ELR (cell line): ENCODE measurements at regions not wholly inside any gene's neighbourhood (a gene's known extent, or its start where the extent isn't known, plus 50 kb on each side); places are given as distances from the start of the nearest gene placed in this dataset.
A peak's percentile ranks its signal among the peaks of the same experiment; 100 is the strongest.
"Not testable (repeated sequence)": the region's sequence is repeated elsewhere in the genome, so short reads cannot be mapped to it uniquely, and the experiment has no call there.

ENCODE experiments used
- DNase-seq: peaks from one replicate; pipeline ENCODE4 v3.0.0-alpha.2; 2015; ENCODE audit warnings: low read depth

- no peak for DNase-seq
Measured at GRCh38 chr6:12516070-12516469, 200.5 kb upstream of the PHACTR1 start.

DNA sequence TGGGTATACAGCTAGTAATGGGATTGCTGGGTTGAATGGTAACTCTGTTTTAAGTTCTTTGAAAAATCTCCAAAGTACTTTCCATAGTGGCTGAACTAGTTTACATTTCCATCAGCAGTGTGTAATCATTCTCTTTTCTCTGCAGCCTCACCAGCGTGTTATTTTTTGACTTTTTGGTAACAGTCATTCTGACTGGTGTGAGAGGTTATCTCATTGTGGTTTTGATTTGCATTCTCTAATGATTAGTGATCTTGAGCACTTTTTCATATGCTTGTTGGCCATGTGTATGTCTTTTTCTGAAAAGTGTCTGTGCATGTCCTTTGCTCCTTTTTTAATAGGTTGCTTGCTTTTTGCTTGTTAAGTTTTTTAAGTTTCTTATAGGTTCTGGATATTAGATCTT is 194.2 kb upstream of the PHACTR1 start:
- DNase-seq = no peak

DNA sequence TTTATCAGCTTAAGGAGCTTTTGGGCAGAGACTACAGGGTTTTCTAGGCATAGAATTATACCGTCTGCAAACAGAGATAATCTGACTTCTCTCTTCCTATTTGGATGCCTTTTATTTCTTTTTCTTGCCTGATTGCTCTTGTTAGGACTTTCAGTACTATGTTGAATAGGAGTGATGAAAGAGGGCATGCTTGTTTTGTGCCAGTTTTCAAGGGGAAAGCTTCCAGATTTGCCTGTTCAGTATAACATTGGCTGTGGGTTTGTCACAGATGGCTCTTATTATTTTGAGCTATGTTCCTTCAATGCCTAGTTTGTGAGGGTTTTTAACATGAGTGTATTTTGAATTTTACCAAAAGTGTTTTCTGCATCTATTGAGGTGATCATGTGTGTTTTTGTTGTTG is 192.8 kb upstream of the PHACTR1 start:
- DNase-seq = no peak

DNA sequence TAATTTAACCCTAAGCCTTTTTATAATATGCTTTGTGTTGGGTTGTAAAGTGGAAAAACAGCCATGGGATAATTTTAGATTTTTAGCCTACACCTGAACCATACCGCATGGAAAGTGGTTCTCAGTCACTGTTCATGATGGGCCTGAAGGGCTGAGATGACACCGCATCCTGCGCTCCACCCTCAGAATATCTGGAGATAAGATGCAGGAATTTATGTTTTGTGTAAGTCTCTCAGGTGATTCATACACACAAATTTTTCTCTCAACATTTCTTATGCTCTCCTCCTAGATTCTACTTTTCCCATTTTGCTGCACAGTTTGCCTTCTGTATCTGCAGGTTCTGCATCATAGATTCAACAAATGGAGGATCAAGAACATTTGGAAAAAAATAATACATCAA is 191.3 kb upstream of the PHACTR1 start:
- DNase-seq = no peak

- DNase-seq = peak; percentile 43
Measured at GRCh38 chr6:12527339-12527738, 189.2 kb upstream of the PHACTR1 start.

- no peak for DNase-seq
Measured at GRCh38 chr6:12528136-12528535, 188.4 kb upstream of the PHACTR1 start.

DNA sequence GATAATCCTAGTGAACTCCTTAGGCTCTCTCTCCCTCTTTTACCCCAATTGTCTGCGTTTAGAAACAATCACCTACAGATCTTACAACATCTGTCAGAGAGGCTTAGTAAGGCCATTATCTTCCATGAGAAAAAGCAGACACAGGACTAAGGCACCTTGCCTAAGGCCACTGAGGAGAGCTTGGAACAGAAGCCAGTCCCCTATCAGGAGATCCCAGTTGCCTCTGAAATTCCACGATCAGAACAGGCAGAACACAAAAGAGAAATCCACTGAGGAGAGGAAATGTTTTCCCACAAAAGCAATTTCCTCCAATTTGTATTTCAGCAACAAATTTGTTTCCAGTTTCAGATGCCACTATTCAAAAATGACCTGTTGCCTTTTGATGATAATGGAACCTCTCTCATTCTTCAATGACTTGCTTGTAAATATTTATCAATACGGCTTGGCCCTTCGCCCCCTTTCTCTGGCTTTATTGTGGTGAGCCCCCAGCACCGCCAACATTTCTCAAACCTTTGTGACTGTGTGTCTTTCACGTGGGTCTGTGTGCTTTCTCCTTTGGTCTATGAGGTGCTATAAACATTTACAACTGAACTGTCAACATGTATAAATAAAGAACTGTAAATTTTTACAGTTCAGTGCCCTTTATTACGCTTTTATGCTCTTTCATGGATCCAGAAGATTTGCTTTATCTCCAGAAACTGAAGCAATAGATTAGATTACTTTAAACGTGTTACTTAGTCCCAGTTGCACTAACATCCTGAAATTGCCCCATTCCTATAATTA is 187.8 kb upstream of the PHACTR1 start:
- DNase-seq = no peak

DNA sequence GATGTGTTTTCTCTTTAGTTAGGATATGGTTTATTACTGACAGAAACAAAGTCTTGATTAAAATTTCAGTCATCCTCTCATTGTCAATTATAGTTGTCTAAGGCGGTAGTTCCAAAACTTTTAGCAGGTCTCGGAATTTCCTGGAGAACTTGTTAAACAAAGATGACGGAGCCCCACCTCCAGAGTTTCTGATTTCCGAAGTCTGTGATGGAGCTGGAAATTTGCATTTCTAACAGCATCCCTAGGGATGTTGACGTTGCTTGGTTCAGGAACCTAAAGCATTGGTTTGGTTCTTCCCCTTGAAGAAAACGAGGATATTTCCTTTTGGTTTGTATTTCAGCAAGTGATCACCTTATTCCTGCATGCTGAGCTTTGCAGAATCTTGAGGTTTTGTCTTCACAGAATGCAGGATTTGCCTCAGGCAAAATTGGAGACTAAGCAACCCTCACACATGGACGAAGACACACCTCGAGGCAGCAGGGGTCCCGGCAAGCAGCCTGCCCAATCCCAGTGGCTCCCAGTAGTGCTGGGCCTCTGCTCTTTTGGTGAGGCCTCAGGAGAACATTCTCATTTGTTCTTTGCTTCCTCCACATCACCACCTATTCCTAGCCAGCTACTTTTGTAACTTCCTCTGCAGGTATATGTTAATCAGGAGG is 187.1 kb upstream of the PHACTR1 start:
- no peak for DNase-seq

DNA sequence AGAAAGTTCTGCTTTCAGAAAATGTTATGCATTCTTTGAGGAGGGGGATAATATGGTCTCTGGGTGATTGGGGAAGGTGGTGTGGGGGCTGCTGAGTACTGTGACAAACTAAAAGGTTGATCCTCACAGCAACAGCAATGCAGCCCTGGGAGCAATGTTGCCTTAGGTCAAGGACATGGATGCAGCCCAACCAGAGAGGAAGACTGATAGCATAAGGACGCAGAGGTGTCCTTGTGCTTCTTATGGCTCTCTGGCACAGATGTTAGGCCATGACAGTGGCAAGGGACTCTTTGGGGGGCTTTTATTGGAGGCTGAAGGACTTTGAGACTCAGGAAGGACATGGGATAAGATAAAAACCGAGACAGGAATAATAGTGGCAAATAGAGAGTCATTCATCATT is 186.2 kb upstream of the PHACTR1 start:
- no peak for DNase-seq

DNA sequence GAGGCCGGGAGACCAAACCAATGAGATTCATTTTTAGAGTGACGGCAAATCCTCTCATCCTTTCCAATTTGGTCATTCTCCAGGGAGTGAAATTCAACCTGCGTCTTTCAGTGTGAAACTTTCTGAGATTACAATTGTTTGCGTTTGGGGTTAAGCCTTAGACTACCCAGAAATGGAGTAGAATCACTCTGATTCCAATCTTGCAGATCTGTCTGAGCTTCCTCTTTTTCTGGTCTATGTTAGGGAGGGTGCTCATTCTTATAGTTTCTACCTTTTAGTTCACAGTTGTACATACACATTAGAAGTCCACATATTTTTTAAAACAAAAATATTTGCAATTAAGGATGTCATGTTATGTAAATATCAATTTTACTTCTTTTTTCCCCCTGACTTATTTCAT is 183.0 kb upstream of the PHACTR1 start:
- DNase-seq = no peak

- DNase-seq = no peak
Measured at GRCh38 chr6:12534069-12534853, 182.3 kb upstream of the PHACTR1 start.

DNA sequence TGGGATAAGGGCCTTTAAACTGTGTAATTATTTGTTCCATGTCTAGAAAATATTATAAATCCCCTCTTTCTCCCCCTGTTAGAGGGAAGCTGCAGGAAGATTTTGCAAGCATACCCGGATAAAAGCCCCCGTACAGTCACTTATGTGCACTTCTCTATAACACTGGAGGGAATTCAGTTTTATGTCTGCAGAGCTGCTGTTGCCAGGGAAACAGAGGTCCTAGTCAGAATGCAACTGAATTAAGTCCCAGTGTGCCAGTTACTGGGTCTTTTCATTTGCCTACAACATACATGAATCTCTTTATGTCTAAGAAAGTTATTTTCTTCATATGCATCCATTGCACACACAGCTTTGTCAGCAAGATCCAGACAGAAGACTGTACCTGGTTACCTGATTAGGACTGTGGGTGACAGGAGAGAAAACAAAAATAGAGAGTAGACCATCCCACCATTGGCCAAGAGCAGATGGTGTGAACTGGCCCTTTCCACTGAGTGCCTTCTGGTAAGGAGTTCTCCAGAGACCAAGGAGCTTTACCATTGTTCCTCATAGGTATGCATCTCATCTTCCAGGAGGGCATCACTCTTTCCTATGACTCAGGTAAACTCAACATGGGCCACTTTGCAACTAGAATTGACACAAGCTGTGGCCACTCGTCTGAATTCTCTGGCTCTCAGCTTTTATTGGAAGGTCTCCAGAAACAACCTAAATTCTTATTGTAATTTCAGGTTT is 180.8 kb upstream of the PHACTR1 start:
- DNase-seq = no peak

DNA sequence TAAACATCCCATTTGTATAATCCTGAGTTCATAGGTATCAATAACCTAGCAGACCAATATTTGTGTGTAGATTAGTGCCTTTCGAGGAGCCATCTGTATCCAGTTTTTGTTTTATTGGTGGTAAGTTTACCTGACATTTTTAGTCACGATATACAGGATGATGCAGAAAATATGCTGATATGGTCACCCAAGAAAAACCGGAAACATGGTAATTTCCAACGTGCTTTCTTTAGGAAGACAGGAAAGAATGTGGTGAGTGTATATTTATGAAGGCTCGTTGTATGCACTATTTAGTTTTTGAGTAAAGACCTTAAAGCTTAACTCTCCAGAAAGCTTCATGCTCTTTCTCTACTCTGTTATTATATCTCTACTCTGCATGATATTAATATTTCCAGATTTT is 180.2 kb upstream of the PHACTR1 start:
- no peak for DNase-seq

- DNase-seq = no peak
Measured at GRCh38 chr6:12537389-12537788, 179.2 kb upstream of the PHACTR1 start.

GRCh38 chr6:12538881-12539357 is 177.6 kb upstream of the PHACTR1 start:
- no peak for DNase-seq

GRCh38 chr6:12542319-12543115 is 174.1 kb upstream of the PHACTR1 start:
- not testable (repeated sequence) for DNase-seq

- DNase-seq = no peak
Measured at GRCh38 chr6:12543953-12544352, 172.6 kb upstream of the PHACTR1 start.

- DNase-seq = no peak
Measured at GRCh38 chr6:12544821-12545565, 171.6 kb upstream of the PHACTR1 start.

GRCh38 chr6:12545619-12546409 is 170.8 kb upstream of the PHACTR1 start:
- peak; percentile 88 for DNase-seq
